DMS153 (cell line): ENCODE measurements at regions not wholly inside any gene's neighbourhood (a gene's known extent, or its start where the extent isn't known, plus 50 kb on each side); places are given as distances from the start of the nearest gene placed in this dataset.

ENCODE experiments used
- DNase-seq: peaks from one replicate; lab custom pipeline; 2025; lab: John Stamatoyannopoulos, UW

DNA sequence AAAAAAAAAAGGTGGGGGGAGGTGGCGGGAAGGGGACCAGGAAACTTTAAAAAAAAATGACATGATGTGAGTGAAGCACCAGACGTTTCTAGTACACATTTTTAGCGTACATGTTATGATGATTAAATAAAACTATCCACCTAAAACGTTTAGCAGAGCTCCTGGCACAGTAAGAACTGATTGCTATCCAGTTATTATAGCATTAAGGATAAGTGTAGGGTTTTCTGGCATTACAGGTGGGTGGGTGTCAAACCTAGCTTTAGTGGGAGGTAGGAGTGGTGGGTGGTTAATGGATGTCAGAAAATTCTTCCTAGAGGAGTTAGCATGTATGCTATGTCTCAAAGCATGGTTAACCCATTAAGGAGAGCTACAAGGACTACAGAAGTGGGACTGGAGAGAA is 2329.5 kb downstream of the MAT2B start:
- no peak for DNase-seq

DNA sequence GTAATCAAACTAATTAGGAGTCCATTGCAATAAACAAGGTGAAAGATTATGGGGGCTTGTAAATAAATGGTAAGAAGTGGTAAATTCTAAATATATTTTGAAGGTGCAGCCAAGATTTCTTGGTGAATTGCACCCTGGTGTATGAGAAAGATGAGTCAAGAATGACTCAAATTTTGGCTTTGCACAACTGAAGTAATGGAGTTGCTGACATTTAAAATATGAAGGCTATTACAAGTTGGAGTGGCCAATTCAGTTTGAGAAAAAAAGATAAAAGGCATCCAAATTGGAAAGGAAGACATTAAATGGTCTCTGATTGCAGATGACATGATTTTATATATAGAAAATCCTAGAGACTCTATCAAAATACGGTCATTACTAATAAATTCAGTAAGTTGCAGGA is 2330.6 kb downstream of the MAT2B start:
- no peak for DNase-seq

DNA sequence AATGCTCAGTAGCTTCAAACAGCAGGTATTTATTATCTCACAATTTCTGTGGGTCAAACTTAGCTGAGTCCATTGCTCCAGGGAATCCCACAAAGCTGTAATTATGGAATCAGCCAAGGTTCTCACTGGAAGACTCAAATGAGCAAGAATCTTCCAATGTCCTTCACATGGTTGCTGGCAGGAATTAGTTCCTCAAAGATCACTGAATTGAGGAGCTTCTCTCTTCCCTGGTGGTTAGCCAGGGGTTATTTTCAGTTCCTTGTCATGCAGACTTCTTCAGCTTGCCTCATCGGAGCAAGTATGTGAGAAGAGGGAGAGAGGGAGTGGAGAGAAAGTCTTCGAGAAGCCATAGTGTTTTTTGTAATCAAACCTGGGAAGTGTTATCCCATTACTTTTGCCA is 2331.9 kb downstream of the MAT2B start:
- no peak for DNase-seq

DNA sequence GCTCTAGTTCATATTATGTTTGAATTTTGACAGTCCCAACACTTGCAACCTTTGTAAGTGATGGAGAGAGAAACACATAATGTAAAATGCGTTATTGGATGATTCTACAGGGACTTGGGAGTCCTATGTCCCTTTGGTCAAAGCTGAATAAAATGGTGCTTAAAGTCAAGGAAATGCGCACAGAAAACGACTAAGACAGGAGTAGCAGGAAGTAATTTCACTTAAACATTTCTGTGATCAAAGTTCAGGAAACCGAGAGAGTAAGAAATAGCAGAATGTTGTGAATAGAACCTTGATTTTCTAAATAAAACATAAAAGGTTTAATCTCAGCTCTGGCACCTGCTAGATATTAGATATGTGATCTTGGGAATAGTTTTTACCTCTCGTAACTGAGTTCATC is 2339.2 kb downstream of the MAT2B start:
- DNase-seq, result no peak

DNA sequence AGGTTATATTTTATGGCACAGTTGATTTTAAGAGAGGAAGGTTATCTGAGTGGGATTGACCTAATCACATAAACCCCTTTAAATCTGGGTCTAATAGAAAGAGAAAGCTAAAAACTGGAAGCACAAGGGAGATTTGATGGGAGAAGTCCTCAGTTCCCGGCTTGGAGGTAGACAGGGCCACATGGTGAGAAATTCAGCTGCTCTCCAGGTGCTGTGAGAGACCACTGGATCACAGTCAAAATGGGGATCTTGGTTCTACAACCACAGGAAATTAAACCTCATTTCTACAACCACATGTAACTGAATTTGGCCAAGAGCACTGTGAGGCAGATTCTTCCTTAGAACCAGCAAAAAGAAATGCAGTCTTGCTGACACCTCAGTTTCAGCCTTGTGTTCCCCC is 2352.7 kb downstream of the MAT2B start:
- no peak for DNase-seq

DNA sequence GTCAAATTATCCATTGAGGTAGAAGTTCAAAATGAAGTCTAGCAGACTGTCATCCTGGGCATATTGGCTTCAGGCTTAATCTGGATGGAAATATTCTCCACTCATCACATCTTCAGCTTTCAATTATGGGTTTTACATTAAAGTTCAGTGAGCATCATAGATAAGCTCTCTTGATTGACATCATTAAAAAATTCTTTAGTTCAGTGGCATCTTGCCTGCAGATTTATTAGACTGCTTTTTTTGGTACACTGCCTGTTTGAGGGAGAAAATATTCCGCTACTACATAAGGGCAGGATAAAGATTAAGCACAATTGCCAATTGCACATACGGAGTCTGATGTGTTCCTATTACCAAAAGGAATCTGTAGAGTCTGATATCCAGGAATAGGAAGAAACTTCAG is 2353.8 kb downstream of the MAT2B start:
- no peak for DNase-seq

DNA sequence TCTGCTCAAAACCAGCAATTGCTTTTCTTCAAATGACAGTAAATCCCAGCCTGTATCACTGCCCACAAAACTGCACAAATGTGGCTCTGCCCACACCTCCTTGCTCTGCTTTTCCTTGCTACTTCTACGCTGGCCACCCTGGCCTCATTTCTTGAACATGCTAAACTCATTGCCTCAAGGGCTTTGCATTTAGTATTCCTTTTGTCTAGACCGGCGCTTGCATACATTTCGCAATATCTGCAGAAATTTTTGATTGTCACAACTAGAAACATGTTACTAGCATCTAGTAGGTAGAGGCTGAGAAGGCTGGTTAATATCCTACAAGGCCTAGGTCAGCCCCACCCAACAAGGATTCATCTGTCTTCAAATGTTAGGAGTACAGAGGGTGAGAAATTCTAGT is 2357.8 kb downstream of the MAT2B start:
- no peak for DNase-seq

DNA sequence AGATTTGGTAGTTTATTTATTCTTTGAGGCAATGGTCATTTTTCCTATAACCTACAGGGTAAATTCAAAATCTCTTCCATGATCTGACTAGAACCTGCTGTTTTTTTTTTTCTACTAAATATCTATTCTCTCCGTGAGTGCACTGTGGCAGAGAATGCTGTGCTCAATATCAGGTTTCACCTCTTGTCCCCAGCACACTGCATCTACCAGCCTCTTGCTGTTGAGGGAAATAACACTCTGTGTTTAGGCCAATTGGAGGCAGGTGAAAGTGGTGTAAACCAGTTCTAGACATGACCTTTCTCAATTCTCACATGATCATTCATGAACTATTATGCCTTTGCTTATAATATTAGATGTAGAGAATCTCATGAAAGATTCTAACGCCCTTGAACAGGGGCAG is 2365.9 kb downstream of the MAT2B start:
- DNase-seq, result no peak

DNA sequence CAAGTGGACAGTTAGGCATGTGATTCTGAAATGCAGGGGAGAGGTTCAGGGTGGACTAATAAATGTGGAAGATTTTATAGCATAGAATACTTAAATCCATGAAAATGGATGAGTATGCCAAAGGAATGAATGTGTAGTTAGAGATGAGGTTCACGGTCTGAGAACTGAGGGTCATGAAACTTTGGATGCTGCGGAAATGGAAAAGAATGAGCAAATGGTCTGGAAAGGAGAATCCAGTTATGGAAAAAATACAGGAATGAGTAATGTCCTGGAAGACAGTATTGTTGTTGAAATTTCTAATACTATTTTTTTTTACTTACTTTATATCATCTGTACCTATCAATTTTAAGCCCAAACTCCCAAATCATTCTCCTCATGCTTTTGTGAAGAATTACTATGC is 2369.4 kb downstream of the MAT2B start:
- no peak for DNase-seq

DNA sequence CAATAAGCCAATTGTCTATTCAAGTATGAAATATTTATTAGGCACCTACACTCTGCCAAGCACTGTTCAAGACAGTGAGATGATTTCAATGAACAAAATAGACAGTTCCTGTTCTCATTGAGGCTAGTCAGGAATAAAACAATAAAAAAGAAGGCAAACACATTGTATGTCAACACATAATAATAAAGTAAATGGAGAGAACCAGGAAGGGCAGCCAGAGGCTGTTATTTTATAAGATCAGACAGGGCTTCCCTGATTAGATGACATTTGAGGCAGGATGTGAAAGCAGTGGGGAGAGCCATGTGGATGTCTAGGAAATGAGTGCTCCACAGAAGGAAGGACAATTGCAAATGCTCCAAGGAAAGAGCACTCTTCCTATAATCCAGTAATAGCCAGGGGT is 2371.1 kb downstream of the MAT2B start:
- DNase-seq, result no peak

DNA sequence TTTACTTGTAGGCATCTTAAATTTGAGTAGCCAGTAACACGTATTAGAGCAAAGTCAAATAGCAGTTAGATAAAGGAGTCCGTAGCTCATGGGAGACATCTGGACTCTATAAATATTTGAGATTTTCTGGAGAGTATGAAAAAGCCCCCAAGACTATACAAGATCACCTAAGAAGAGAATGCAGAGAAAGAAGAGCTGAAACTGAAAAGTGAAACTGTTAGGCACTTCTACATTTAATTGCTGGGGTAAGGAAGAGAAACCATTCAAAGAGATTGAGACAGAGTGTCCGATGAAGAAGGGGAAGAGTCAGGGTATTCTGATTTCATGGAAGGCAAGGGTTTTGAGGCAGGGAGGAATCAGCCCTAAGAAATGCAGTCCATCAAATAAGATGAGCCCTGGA is 2372.1 kb downstream of the MAT2B start:
- DNase-seq, result no peak

DNA sequence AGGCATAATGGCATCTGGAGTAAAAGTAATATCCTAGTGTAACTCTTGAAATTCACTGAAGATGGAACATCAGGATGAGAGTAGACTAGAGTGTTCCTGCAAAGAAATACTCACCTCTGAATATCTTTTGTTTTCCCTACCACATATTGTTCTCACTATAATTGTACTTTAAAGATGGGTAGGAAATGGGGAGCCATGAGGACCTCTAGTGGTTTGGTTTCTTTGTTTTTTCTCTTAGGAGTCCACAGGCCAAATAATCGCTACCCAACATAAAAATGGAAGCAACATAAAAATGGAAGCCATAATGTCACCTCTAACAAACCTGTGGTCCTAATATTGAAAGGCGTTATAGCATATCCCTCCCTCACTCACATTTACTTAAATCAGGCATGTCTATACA is 2375.8 kb downstream of the MAT2B start:
- no peak for DNase-seq

DNA sequence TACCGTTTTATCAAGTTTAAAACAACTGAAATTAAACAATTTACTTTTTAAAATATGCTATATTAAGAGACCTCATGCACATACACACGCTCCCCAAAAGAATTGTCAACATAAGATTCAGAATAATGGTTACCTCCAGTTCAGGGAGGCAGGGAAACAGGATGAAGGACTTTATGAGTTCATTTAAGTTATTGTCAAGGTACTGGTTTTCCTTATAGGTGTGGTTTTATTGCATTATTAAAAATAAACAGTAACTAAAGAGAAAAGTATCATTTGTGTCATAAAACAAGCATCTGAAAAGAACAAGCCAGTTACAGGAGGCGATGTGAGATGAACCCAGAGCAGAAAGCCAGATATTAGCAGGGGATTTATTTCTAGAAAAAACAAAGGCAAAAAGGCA is 2376.7 kb downstream of the MAT2B start:
- DNase-seq, result no peak

DNA sequence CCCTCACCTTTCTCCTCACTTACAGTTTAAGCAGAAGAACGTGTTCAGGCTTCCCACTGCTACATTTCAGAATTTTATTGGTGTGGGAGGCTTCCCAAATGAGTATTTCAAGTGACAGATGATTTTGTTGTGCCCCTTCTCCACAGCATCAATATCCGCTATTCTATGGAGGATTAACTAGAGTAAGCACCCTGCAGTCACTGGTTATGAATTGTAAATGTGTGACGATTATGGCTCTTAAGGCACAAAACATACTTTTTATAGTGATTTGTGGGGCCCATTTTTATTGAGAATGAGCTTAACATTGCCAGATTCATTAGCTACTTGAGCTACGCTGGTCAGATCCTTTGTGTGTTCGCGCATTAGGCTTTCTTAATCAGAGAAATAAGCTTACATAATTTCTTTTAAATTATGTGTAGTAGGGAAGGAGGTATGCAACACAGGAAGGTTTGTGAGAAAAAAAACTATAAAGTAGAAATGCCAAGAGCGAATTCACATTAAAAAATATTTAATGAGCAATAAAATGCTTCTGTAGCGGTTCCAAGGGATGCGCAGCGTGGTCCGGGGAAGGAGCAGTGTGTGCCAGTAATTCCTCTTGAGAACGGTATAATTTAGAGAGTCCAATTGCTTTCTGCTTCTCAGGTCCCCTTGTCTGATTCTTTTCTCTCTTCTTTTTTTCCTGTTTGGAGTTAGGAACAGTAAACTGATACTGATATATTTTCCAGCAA is 2380.4 kb downstream of the MAT2B start:
- no peak for DNase-seq

DNA sequence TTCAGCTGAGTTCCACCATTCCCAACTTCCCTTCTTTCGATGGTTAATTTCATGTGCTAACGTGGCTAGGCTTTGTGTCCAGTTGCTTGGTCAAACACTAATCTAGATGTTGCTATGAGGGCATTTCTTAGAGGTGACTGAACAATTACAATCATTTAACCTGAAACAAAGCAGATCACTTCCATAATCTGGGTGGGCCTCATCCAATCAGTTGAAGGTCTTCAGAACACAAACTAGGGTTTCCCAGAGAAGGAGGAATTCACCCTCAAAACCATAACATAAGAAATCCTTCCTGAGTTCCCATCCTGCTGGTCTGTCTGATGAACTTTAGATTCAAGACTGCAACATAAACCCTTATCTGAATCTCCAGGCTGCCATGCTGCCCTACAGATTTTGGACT is 2381.7 kb downstream of the MAT2B start:
- no peak for DNase-seq

DNA sequence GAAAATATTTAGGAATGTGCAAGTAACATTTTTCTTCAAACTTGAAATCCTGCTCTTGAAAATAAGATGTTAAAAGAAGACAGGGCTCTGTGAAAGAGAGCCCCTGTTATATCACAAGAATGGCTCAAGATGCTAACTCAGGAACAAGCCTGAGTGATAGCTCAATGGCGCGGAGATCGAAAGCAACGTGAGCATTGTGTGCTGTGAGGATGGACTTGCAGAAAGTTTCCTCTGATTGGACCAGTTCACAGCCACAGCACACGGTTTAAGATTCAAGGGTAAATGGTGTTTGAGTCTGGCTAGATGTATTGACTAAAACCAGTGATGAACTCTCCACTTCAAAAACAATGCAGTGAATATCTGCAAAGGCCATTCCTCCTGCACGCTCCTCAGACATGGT is 2387.0 kb downstream of the MAT2B start:
- DNase-seq, result no peak

DNA sequence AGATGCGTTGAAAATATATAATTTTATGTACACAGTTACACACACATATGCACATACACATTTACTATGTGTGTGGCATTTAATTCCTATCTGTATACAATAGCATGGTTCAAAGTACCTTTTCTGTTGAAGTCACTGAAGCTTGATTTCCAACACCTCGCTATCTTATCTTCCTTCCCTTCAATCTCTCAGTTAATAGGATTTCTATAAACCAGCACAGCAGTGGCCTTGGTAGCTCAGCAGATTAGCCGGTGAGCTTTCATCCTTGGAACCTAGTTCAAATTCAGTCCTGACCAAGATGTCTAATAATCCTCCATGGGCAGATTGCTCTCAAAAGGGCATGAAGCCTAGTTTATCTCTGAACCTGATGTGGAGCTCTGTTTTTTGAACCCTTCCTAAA is 2389.5 kb downstream of the MAT2B start:
- no peak for DNase-seq

DNA sequence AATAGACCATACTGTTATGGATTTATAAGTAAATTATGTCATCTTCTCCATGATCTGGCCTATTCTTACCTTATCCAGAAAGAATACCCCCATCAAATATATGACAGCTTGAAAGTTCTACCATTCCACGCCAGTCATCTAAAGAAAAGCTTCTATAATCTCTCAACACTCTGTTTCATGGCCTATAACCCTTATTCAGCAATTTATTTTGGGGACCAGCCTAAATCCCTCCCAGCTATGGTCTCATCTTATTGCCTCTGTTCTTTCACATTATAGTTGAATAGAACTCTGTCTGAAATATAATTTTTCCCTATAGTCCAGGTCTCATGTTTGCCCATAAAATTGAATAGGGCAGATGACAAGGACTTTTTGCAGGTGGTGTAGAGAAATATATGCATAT is 2387.6 kb upstream of the WWC1 start:
- no peak for DNase-seq

DNA sequence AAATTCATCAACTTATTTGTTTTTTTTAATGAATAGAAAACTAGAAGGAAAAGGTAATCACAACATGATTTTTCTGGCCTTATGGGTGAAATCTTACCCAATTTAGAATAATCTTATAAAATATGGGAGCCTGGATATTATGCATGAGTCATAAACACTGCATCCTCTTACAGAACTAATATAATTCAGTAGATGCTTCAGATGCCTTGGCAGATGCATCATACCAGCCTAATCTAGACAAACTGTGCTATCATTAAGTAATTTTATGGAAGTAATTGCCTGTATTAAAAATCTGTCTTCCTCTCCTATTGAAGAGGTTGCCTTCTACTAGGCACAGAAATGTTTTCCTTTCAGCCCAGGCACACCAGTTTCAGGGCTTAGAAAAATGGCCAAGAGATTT is 2384.6 kb upstream of the WWC1 start:
- DNase-seq, result no peak

DNA sequence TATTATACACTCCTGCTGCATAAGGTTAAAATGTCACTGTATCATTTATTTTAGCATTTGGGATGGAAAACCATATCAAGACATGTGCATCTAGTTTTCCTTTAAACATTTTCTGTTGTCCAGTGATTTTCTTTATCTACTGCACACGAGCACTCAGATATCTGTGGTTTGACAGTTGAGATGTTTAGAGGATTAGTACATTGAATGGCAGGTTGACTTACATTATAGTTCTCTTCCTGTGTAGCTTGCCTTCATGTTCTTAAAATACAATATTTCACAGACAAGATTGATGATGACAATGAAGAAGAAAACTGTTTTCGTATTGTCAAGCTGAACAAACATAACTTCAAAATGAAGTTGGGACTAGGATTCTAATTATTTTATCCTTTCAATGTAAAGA is 2378.4 kb upstream of the WWC1 start:
- no peak for DNase-seq

DNA sequence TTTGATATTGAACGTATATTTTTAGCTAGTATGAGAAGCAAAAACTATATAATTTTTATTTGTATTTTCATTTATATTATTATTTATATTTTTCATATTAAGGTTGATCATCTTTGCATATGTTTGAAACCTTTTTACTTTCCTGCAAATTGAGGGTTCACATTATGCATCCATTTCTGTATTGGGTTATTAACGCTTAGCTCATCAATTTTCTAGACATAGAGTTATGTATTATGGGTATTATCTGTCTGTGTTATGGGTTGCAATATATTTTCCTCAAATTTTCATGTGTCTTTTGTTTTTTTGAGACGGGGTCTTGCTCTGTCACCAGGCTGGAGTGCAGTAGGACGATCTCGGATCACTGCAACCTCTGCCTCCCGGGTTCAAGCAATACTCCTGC is 2377.0 kb upstream of the WWC1 start:
- no peak for DNase-seq

DNA sequence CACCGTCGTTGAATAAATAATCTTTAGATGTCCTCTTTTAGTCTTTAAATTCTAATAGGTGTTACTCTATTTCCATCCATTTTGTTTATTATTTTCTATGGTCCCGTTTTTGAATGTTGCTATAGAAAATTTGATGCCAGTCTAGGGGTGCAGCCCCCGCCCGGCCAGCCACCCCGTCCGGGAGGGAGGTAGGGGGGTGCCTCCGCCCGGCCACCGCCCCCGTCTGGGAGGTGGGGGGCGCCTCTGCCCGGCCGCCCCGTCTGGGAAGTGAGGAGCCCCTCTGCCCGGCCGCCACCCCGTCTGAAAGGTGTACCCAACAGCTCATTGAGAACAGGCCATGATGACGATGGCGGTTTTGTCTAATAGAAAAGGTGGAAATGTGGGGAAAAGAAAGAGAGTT is 2372.2 kb upstream of the WWC1 start:
- DNase-seq, result no peak

DNA sequence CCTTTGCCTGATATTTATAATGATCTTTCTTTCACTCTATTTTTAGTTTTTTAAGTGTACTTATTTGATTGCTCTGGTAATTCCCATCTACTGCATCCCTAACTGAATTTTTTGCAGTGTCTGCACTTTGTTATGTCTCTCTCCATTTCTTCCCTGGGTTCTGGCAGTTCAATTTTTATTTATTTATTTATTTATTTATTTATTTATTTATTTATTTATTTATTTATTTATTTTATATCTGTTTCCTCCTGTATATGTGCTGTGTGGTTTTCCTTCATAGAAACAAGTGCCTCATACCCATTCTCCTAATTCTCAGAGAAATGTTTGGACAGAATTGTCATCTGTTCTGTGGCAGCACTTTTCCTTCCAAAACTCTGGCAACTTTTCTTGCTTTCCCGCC is 2370.8 kb upstream of the WWC1 start:
- DNase-seq, result no peak

DNA sequence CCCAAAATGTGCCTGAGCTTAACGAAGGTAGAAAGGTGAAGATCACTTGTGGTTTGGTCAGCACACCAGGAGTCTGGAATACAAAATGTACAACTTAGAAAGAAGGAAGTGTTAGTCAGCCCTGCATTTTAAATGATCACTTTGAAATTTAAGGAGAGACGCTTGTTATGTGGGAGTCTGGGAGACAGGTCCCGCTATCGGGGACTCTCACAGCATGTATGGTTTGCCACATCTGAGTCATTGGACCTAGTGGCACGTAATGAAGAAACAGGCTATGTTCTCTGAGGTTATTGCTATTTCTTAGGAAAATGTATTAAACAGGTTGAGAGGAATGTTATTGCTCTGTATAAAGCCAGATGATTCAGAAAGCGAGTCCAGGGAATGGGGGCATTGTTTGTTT is 2362.5 kb upstream of the WWC1 start:
- DNase-seq, result no peak

DNA sequence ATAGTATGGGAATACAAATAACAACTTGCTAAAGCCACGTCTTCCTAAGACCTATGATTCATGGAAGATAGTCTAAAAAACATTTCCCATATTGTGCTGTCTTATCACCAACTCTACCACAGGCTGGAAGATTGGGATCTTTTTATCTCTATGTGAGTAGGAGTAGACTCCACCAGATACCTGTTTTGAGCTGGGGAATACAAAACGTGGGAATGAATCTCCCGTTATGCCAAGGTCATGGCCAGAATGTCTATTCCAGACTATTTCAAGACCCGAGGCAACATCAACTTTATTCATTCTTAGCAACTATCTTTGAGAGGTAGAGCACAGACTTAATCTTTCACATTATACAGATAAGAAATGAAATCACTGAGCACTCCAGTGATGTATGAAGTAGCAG is 2350.9 kb upstream of the WWC1 start:
- no peak for DNase-seq
